Testis (tissue), 2 donors: ENCODE measurements at regions not wholly inside any gene's neighbourhood (a gene's known extent, or its start where the extent isn't known, plus 50 kb on each side); places are given as distances from the start of the nearest gene placed in this dataset.

Experiments used
- POLR2A ChIP-seq: fragments of 450-650 bp; IDR thresholded peaks from one replicate; pipeline ENCODE4 v1.6.1; 2017; ENCODE audit warnings: antibody characterized with exemption, mild to moderate bottlenecking, moderate library complexity
- TF ChIP-seq, protein P1 (sequence below), 3 experiments: fragments of 450-650 bp in 2 of 3; fragments of 200-600 bp in 1 of 3; sonication (generic) in 1 of 3; IDR thresholded peaks; one replicate each; pipeline ENCODE4 v1.5.1; 2016 to 2019; ENCODE audit warnings: antibody characterized with exemption in 3 of 3, mild to moderate bottlenecking in 2 of 3, moderate library complexity in 1 of 3

GRCh38 chr16:79911660-79912059 is 311.1 kb upstream of the MAF start:
- TF ChIP-seq, protein P1, sequence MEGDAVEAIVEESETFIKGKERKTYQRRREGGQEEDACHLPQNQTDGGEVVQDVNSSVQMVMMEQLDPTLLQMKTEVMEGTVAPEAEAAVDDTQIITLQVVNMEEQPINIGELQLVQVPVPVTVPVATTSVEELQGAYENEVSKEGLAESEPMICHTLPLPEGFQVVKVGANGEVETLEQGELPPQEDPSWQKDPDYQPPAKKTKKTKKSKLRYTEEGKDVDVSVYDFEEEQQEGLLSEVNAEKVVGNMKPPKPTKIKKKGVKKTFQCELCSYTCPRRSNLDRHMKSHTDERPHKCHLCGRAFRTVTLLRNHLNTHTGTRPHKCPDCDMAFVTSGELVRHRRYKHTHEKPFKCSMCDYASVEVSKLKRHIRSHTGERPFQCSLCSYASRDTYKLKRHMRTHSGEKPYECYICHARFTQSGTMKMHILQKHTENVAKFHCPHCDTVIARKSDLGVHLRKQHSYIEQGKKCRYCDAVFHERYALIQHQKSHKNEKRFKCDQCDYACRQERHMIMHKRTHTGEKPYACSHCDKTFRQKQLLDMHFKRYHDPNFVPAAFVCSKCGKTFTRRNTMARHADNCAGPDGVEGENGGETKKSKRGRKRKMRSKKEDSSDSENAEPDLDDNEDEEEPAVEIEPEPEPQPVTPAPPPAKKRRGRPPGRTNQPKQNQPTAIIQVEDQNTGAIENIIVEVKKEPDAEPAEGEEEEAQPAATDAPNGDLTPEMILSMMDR (IDR thresholded peaks at IDR 0.05): no peak
- no peak for TF ChIP-seq POLR2A
